ENCODE measurements at regions not wholly inside any gene's neighbourhood (a gene's known extent, or its start where the extent isn't known, plus 50 kb on each side); places are given as distances from the start of the nearest gene placed in this dataset.

DNA sequence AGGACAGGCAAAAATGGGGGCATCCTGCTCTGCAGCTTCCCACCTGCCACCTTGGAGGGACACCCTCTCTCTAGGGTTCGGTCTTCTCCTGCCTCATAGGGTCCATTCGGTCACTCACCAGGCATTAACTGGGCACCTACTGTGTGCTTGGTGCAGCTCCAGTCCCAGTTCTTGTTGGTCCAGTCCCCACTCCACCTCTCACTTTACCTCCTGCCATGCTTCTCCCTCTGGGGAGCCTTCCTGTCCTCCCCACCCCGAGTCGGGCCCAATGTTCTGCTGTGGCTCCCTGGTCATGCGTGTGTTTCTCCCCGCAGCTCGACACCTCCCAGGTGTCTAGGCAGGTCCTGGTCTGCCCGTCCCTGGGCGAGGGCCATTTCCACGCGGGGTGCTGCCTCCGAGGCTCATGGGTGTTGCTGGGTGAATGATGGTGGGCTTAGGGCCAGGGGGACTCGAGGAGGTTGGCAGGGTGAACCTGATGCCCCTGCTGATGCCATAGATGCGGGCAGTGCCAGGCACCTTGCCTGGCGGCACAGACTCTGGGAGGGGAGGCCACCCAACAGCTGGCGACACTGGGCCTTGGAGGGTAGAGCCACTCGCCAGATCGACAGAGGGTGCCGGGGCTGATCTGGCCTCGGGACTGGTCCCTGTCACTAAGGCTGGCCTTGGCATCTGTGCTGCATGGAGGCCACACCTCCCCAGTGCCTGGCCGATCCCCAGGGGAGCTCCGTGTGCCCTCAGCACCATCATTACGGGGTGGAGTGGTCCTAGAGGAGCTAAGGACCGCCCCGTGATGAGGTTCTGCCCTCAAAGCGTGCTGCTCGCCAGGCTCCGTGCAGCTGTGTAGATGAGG, 66.0 kb upstream of the RNU6ATAC start:
- DNase-seq = no peak
- peak overlapping the region in 1 of 2 donors; percentile 74 for H3K27ac ChIP-seq
- TF ChIP-seq POLR2A (IDR thresholded peaks at IDR 0.05) = no peak
- TF ChIP-seq, protein P1, sequence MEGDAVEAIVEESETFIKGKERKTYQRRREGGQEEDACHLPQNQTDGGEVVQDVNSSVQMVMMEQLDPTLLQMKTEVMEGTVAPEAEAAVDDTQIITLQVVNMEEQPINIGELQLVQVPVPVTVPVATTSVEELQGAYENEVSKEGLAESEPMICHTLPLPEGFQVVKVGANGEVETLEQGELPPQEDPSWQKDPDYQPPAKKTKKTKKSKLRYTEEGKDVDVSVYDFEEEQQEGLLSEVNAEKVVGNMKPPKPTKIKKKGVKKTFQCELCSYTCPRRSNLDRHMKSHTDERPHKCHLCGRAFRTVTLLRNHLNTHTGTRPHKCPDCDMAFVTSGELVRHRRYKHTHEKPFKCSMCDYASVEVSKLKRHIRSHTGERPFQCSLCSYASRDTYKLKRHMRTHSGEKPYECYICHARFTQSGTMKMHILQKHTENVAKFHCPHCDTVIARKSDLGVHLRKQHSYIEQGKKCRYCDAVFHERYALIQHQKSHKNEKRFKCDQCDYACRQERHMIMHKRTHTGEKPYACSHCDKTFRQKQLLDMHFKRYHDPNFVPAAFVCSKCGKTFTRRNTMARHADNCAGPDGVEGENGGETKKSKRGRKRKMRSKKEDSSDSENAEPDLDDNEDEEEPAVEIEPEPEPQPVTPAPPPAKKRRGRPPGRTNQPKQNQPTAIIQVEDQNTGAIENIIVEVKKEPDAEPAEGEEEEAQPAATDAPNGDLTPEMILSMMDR (IDR thresholded peaks at IDR 0.05) = no peak
- no peaks in the 10 kb centered on the region for H3K9me3 ChIP-seq
- peaks cover 16% of the 10 kb centered on the region for H3K4me1 ChIP-seq
- intact Hi-C loops (cut with DNase I; ENCODE audit: low total_unique reads) = no loop called here
- no peak overlapping the region for H3K4me3 ChIP-seq
- no peaks in the 10 kb centered on the region for H3K27me3 ChIP-seq
- H3K36me3 ChIP-seq (ENCODE audit: low read depth, missing control alignments) = no peaks in the 10 kb centered on the region
- 70 to 83% methylated on average over 24 to 28 of the region's 28 CpGs for WGBS, 2 donors

DNA sequence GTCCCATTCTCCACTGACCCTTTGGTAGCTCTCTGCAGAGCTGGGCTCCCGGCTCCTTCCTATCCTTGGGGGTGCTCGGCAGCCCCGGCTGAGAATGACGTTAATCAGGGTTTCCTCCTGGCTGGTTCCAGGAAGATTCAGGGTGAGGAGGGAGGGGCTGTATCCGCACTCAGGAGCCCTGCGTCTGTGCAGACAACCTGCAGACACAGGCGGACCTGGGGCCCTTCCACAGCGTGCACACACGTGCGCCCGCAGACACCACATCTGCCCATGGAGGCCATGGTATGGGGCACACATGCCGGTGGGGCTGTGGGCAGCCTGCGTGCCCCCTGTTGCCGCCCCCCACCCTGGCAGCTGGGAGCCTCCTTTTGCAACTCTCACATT, 66.6 kb upstream of the RNU6ATAC start:
- Histone ChIP-seq H3K9me3 (no peaks in the 10 kb centered on the region), H3K27ac (peak overlapping the region in 1 of 2 donors; percentile 74), H3K4me1 (peaks cover 21% of the 10 kb centered on the region), H3K36me3 (ENCODE audit: low read depth, missing control alignments) (no peaks in the 10 kb centered on the region), H3K4me3 (no peak overlapping the region), H3K27me3 (no peaks in the 10 kb centered on the region)
- no peak for TF ChIP-seq POLR2A (IDR thresholded peaks at IDR 0.05)
- TF ChIP-seq, protein P1 (IDR thresholded peaks at IDR 0.05) = no peak
- no peak for DNase-seq
- intact Hi-C loops (cut with DNase I; ENCODE audit: low total_unique reads) = no loop called here
- 49 to 72% methylated on average over 11 to 14 of the region's 14 CpGs for WGBS, 2 donors

DNA sequence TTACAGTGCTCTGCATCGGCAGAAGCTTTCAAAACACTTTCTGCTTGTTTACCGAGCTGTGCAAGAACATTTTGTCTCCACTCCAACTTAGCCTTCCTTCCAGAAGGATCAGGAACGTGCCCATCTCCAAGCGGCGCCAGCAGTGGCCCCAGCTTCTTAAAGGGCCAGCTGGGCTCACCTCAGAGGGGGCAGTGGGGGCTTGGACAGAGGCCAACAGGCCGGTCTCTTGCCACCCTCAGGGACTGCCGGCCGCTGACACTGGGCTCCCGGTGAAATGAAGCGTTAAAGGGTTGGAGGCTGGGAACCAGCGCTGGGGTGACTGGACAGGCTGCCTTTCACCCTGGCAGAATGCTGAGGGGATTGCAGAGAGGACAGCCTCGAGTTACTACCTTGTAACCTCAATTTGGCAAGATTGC, 67.0 kb upstream of the RNU6ATAC start:
- H3K4me3 ChIP-seq = no peak overlapping the region
- peaks cover 24% of the 10 kb centered on the region for H3K4me1 ChIP-seq

DNA sequence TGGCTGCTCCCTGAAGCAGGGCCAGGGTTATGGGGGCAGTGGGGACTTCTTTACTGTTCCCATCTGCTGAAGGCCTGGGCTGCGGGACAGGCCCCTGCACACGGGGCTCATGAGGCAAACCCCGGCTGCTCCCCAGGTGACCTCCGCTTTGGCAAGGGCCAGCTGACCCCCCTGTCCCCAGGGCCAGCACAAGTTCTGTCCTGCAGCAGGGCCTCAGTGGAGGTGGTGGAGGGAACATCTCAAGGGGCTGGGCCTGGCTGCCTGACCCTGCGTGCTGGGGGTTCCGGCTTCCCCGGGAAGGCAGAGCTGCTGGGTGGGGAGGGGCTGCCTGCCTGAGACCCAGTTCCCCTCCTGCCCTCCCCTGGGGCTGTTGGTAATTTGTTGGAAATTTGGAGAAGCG, 67.4 kb upstream of the RNU6ATAC start:
- Histone ChIP-seq H3K36me3 (ENCODE audit: low read depth, missing control alignments) (no peaks in the 10 kb centered on the region), H3K27me3 (no peaks in the 10 kb centered on the region), H3K4me3 (no peak overlapping the region), H3K27ac (peak overlapping the region; percentile 49 to 74), H3K4me1 (peaks cover 24% of the 10 kb centered on the region), H3K9me3 (no peaks in the 10 kb centered on the region)
- no peak for TF ChIP-seq POLR2A (IDR thresholded peaks at IDR 0.05)
- TF ChIP-seq, protein P1 (IDR thresholded peaks at IDR 0.05) = no peak
- intact Hi-C loops (cut with DNase I; ENCODE audit: low total_unique reads) = no loop called here
- WGBS, 2 donors = 80 to 100% methylated on average over 1 to 8 of the region's 8 CpGs
- no peak for DNase-seq

More for the DNA sequence above, 67.0 kb upstream of the RNU6ATAC start:
- TF ChIP-seq, protein P1 (IDR thresholded peaks at IDR 0.05) = no peak
- TF ChIP-seq POLR2A (IDR thresholded peaks at IDR 0.05) = no peak
- Histone ChIP-seq H3K27me3 (no peaks in the 10 kb centered on the region), H3K9me3 (no peaks in the 10 kb centered on the region), H3K27ac (peak overlapping the region; percentile 49 to 74), H3K36me3 (ENCODE audit: low read depth, missing control alignments) (no peaks in the 10 kb centered on the region)
- WGBS, 2 donors = 43 to 54% methylated on average over 7 to 12 of the region's 12 CpGs
- intact Hi-C loops (cut with DNase I; ENCODE audit: low total_unique reads) = no loop called here
- peak; percentile 47 for DNase-seq

DNA sequence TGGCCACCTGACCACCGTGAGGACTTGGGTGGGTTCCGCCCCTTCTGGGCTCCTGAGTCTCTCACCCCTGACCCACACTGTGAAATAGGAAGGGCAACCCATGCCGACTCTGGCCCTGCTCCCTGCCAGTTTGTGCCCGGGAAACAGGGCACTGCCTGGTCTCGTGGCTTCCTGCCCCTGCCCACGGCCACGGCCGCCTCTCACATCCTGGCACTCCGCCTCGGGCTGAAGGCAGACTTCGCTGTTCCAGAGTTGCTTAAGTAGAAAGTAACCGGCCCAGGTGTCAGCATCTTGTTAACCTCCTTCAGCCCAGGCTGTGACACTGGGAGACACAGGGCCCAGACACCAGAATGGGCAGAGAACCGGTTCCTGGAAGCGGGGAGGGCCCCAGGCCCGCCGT, 68.7 kb upstream of the RNU6ATAC start:
- Histone ChIP-seq H3K9me3 (no peaks in the 10 kb centered on the region), H3K4me3 (no peak overlapping the region), H3K27me3 (no peaks in the 10 kb centered on the region), H3K27ac (no peak overlapping the region), H3K4me1 (peaks cover 24% of the 10 kb centered on the region), H3K36me3 (ENCODE audit: low read depth, missing control alignments) (no peaks in the 10 kb centered on the region)
- DNase-seq = no peak
- WGBS, 2 donors = 84 to 95% methylated on average over 7 to 16 of the region's 16 CpGs
- intact Hi-C loops (cut with DNase I; ENCODE audit: low total_unique reads) = no loop called here
- TF ChIP-seq POLR2A (IDR thresholded peaks at IDR 0.05) = no peak
- TF ChIP-seq, protein P1 (IDR thresholded peaks at IDR 0.05) = no peak

All from testis (tissue), 2 donors.